MV-4-11 (cell line): ENCODE measurements at regions not wholly inside any gene's neighbourhood (a gene's known extent, or its start where the extent isn't known, plus 50 kb on each side); places are given as distances from the start of the nearest gene placed in this dataset.

ENCODE experiments used
- DNase-seq: peaks from one replicate; lab custom pipeline; 2025; lab: John Stamatoyannopoulos, UW

- no peak for DNase-seq
Measured at GRCh38 chr5:145506185-145506850, 328.8 kb downstream of the PRELID2 start.

GRCh38 chr5:145502906-145503305 lies 332.2 kb downstream of the PRELID2 start:
- no peak for DNase-seq

- DNase-seq, result no peak
Measured at GRCh38 chr5:145500710-145501109, 334.4 kb downstream of the PRELID2 start.

GRCh38 chr5:145499483-145499882 lies 335.7 kb downstream of the PRELID2 start:
- DNase-seq, result no peak

GRCh38 chr5:145497052-145497451 lies 338.1 kb downstream of the PRELID2 start:
- DNase-seq, result no peak

GRCh38 chr5:145495741-145496140 lies 339.4 kb downstream of the PRELID2 start:
- DNase-seq, result no peak

- DNase-seq, result no peak
Measured at GRCh38 chr5:145495196-145495595, 339.9 kb downstream of the PRELID2 start.

- DNase-seq, result no peak
Measured at GRCh38 chr5:145493435-145493834, 341.7 kb downstream of the PRELID2 start.

- DNase-seq, result no peak
Measured at GRCh38 chr5:145489516-145489915, 345.6 kb downstream of the PRELID2 start.

- no peak for DNase-seq
Measured at GRCh38 chr5:145484158-145484557, 351.0 kb downstream of the PRELID2 start.

GRCh38 chr5:145483212-145483611 lies 351.9 kb downstream of the PRELID2 start:
- no peak for DNase-seq

- DNase-seq, result no peak
Measured at GRCh38 chr5:145479857-145480256, 355.3 kb downstream of the PRELID2 start.

- no peak for DNase-seq
Measured at GRCh38 chr5:145479271-145479670, 355.9 kb downstream of the PRELID2 start.

GRCh38 chr5:145478651-145479050 lies 356.5 kb downstream of the PRELID2 start:
- no peak for DNase-seq

GRCh38 chr5:145473042-145473642 lies 362.0 kb downstream of the PRELID2 start:
- DNase-seq, result no peak

GRCh38 chr5:145471831-145472612 lies 363.1 kb downstream of the PRELID2 start:
- DNase-seq, result no peak

GRCh38 chr5:145471026-145471425 lies 364.1 kb downstream of the PRELID2 start:
- DNase-seq, result no peak

GRCh38 chr5:145470396-145470979 lies 364.7 kb downstream of the PRELID2 start:
- no peak for DNase-seq

GRCh38 chr5:145467446-145467845 lies 367.7 kb downstream of the PRELID2 start:
- no peak for DNase-seq

- no peak for DNase-seq
Measured at GRCh38 chr5:145466533-145466932, 368.6 kb downstream of the PRELID2 start.

- DNase-seq, result no peak
Measured at GRCh38 chr5:145465474-145466263, 369.5 kb downstream of the PRELID2 start.

GRCh38 chr5:145464171-145464570 lies 371.0 kb downstream of the PRELID2 start:
- DNase-seq, result no peak
